Mucosa of descending colon (tissue), 3 donors: ENCODE measurements at regions not wholly inside any gene's neighbourhood (a gene's known extent, or its start where the extent isn't known, plus 50 kb on each side); places are given as distances from the start of the nearest gene placed in this dataset.
"Not testable (repeated sequence)": the region's sequence is repeated elsewhere in the genome, so short reads cannot be mapped to it uniquely, and the experiment has no call there.

Experiments used
- ATAC-seq: fragments of 200-7000 bp; cut with Tn5 transposase; one replicate; pipeline ENCODE4 v1.9.1; 2020; ENCODE audit warnings: mild to moderate bottlenecking, moderate library complexity
- DNase-seq, 3 donors: peaks; one replicate each; pipeline ENCODE4 v3.0.0-alpha.2; 2020
- H3K36me3 ChIP-seq: fragments of 200-600 bp; one replicate; pipeline ENCODE4 v1.8.0; 2021; ENCODE audit warnings: low read depth, mild to moderate bottlenecking
- H3K4me1 ChIP-seq: fragments of 200-600 bp; one replicate; pipeline ENCODE4 v1.8.0; 2021; ENCODE audit warnings: low read depth, mild to moderate bottlenecking
- H3K4me3 ChIP-seq: fragments of 200-600 bp; one replicate; pipeline ENCODE4 v1.8.0; 2021; ENCODE audit warnings: mild to moderate bottlenecking
- H3K9me3 ChIP-seq: fragments of 200-600 bp; one replicate; pipeline ENCODE4 v1.8.0; 2021; ENCODE audit warnings: mild to moderate bottlenecking
- intact Hi-C, 2 donors: fragments of 100-400 bp; cut with DNase I in 1 of 2; cut with micrococcal nuclease in 1 of 2; formaldehyde crosslinking; loops; one replicate each; pipeline versions ENCODE4 v1.11.0 to v1.11.1; 2022; cut with DNase I, micrococcal nuclease
- TF ChIP-seq, protein P1 (sequence below): fragments of 200-600 bp; IDR thresholded peaks from one replicate; pipeline ENCODE4 v1.8.0; 2022; ENCODE audit warnings: antibody characterized with exemption, mild to moderate bottlenecking
- donor health status: DM: no; HTN: no; CAD: no; lungs with moderate emphysema.
- donor health status: DM: no; HTN: no; CAD: no.
- donor health status: DM: no; HTN: yes; CAD: no.

DNA sequence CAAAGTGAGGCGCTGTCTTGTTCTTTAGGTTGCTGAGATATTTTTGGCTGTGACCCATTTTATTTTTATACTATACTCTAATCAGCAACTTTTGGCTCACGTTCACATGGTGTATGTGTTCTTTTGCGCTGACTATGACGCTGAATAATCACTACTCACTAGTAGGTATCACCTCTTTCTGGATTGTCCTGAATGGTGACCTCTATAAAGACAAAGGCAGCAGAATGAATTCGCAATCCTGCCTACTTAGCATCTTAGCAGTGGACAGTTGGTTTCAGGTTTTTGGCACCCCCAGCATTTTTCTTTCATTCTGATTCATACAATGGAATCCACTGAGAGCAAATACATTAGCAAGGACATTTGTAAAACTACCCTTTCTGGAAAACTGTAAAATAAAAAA is 351.3 kb downstream of the JRKL start:
- ATAC-seq (no peak), DNase-seq (no peak)
- Histone ChIP-seq H3K36me3 (no peaks in the 10 kb centered on the region), H3K4me1 (no peaks in the 10 kb centered on the region), H3K4me3 (no peak overlapping the region), H3K9me3 (no peaks in the 10 kb centered on the region)
- TF ChIP-seq, protein P1, sequence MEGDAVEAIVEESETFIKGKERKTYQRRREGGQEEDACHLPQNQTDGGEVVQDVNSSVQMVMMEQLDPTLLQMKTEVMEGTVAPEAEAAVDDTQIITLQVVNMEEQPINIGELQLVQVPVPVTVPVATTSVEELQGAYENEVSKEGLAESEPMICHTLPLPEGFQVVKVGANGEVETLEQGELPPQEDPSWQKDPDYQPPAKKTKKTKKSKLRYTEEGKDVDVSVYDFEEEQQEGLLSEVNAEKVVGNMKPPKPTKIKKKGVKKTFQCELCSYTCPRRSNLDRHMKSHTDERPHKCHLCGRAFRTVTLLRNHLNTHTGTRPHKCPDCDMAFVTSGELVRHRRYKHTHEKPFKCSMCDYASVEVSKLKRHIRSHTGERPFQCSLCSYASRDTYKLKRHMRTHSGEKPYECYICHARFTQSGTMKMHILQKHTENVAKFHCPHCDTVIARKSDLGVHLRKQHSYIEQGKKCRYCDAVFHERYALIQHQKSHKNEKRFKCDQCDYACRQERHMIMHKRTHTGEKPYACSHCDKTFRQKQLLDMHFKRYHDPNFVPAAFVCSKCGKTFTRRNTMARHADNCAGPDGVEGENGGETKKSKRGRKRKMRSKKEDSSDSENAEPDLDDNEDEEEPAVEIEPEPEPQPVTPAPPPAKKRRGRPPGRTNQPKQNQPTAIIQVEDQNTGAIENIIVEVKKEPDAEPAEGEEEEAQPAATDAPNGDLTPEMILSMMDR, result no peak
- intact Hi-C loops, result no loop called here

DNA sequence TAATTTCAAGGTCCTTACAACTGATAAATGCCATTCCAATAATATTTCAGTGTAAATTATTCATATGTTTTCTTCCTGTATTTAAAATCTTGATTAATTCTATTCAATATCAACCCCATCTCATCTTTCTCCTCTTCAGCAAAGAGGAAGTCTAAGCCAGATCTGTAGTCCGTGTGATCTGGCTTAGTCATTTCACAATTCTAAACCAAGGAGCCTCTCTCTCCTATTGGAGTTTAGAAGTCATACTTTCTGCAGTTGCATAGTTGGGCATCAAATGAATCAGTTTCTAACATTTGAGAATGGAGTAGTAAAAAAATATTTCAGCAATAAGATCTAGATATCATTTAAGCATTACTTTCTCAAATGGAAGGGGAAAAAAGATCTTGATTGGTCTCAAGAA is 354.9 kb downstream of the JRKL start:
- H3K4me1 ChIP-seq, result no peaks in the 10 kb centered on the region
- TF ChIP-seq, protein P1, result no peak
- H3K4me3 ChIP-seq, result no peak overlapping the region
- H3K9me3 ChIP-seq, result no peaks in the 10 kb centered on the region
- ATAC-seq, result no peak
- intact Hi-C loops, result no loop called here
- DNase-seq, result no peak
- no peaks in the 10 kb centered on the region for H3K36me3 ChIP-seq

DNA sequence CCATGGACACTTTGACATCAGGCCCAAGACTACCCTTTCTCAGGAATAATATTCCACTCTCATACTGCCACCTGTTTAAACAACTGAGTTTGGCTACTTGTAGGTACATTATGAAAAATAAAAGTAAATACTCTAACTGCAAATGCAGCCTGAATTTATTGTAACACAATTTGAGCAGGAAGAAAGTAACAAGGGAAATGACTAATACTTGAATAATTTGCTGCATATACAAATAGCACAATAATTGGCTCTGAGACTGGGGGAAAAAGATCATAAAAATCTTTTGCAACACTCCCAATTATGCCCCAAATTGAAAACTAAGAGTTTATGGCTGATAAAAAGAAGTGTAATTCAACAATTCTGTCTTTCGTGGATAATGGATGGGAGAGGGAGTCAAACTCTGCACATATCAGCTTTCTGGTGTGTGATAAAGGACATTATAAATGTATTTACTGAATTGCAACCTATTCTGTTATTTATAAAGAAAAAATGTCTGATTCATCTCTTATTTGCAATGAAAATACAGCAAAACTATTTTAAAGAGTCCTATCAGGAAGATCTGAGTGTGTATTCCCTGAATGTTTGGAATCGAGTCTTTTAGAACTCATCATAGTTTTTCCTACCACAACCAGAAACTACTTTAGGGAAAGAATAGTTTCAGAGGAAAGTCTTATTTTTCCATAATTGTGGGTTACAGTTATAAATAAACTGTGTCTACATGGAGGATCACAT is 359.0 kb downstream of the JRKL start:
- Histone ChIP-seq H3K9me3 (no peaks in the 10 kb centered on the region), H3K4me3 (no peak overlapping the region), H3K4me1 (no peaks in the 10 kb centered on the region), H3K36me3 (no peaks in the 10 kb centered on the region)
- DNase-seq, result no peak
- no peak for ATAC-seq
- intact Hi-C loops, result no loop called here
- TF ChIP-seq, protein P1, result no peak

DNA sequence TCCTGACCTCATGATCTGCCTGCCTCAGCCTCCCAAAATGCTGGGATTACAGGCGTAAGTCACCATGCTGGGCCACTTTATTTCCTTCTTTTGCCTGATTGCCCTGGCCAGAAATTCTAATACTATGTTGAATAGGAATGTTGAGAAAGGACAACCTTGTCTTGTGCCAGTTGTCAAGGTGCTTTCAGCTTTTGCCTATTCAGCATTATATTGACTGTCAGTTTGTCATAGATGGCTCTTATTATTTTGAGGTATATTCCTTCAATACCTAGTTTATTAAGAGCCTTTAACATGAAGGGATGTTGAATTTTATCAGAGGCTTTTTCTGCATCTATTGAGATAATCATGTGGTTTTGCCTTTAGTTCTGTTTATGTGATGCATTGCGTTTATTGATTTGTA is 362.0 kb downstream of the JRKL start:
- ATAC-seq, H3K9me3 ChIP-seq, H3K36me3 ChIP-seq, H3K4me3 ChIP-seq, H3K4me1 ChIP-seq, DNase-seq, intact Hi-C loops: not testable (repeated sequence)

DNA sequence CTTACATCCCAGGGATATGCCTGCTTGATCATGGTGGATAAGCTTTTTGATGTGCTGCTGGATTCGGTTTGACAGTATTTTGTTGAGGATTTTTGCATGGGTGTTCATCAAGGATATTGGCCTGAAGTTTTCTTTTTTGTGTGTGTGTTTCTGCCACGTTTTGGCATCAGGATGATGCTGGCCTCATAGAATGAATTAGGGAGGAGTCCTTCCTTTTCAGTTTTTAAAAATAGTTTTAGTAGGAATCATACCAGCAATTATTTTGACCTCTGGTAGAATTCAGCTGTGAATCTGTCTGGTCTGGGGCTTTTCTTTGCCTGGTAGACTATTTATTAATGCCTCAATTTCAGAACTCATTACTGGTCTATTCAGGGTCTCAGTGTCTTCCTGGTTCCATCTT is 362.4 kb downstream of the JRKL start:
- H3K4me1 ChIP-seq, result no peaks in the 10 kb centered on the region
- intact Hi-C loops, result no loop called here
- ATAC-seq, result no peak

DNA sequence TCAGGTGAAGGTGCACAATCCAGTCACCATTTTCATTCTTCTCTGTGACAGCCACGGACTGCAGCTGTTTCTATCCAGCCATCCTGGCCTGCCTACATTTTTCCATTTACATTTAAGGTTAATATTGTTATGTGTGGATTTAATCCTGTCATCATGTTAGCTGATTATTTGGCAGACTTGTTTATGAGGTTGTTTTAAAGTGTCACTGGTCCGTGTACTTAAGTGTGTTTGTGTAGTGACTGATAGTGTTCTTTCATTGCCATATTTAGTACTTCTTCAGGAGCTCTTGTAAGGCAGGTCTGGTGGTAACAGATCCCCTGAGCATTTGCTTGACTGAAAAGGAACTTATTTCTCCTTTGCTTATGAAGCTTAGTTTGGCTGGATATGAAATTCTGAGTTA is 364.2 kb downstream of the JRKL start:
- Histone ChIP-seq H3K9me3 (no peaks in the 10 kb centered on the region), H3K4me1 (no peaks in the 10 kb centered on the region), H3K36me3 (no peaks in the 10 kb centered on the region), H3K4me3 (no peak overlapping the region)
- intact Hi-C loops, result no loop called here
- TF ChIP-seq, protein P1, result no peak
- no peak for ATAC-seq
- DNase-seq, result no peak

More for the DNA sequence above, 362.4 kb downstream of the JRKL start:
- no peak for DNase-seq
- Histone ChIP-seq H3K36me3 (no peaks in the 10 kb centered on the region), H3K4me3 (no peak overlapping the region), H3K9me3 (no peaks in the 10 kb centered on the region)
- TF ChIP-seq, protein P1, result no peak
